ENCODE measurements at regions not wholly inside any gene's neighbourhood (a gene's known extent, or its start where the extent isn't known, plus 50 kb on each side); places are given as distances from the start of the nearest gene placed in this dataset.
A peak's percentile ranks its signal among the peaks of the same experiment; 100 is the strongest.

DNA sequence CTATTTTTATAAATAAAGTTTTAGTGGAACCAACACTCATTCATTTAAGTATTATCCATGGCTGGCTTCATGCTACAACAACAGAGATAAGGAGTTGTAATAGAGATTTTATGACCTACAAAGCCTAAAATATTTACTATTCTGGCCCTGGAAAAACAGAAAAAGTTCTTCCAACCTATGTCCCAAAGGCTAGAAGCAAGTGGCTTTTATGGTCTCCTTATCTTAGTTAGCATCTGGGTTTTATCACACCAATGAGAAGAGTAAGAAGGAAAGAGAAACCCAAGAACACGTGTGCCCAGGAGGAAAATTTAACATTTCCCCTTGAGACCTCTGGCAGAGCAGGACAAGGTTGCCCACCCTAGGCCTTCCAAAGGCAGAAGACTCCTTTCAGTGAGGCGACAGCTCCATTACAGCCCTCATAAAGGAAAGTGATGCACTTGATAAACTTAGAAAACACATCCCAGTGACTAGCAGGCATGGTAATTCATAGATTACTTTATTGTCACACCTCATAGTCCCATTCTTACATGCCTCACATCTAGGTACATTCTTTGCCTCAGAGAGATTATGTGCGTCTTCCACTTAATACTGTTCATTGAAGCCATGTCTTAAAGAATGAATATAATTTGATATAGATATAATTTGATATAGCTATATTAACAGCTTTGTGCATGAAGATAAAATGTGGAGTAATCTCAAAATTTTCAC lies 113.2 kb upstream of the ACP3 start:
- no TSS peak for BruUV-seq (replicated peaks)
- CTCF ChIA-PET, result no interaction called here

DNA sequence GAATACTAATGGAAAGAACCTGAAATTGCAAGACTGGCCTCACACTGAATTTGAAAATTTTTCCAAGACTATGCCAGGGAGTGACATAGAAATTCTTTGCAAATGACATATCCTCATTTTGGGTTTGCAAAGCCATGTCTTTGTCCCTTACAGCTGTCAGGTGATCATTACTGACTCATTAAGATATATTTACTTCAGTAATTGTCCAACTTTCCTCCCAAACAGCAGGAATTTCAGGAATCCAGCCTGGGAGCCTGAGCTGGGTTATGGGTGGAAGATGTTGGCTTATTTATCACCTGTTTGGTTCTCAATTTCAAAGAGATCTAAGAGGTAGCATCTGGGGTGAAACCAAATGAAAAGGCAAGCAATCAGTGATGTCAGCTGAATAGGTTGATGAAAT lies 111.6 kb upstream of the ACP3 start:
- no peak for TF ChIP-seq EZH2phosphoT487 (IDR thresholded peaks at IDR 0.05; ENCODE audit: borderline replicate concordance, low read length)
- TF ChIP-seq EZH2 (IDR thresholded peaks at IDR 0.05; ENCODE audit: low read length, unreplicated experiment), result no peak
- TF ChIP-seq, protein P1, sequence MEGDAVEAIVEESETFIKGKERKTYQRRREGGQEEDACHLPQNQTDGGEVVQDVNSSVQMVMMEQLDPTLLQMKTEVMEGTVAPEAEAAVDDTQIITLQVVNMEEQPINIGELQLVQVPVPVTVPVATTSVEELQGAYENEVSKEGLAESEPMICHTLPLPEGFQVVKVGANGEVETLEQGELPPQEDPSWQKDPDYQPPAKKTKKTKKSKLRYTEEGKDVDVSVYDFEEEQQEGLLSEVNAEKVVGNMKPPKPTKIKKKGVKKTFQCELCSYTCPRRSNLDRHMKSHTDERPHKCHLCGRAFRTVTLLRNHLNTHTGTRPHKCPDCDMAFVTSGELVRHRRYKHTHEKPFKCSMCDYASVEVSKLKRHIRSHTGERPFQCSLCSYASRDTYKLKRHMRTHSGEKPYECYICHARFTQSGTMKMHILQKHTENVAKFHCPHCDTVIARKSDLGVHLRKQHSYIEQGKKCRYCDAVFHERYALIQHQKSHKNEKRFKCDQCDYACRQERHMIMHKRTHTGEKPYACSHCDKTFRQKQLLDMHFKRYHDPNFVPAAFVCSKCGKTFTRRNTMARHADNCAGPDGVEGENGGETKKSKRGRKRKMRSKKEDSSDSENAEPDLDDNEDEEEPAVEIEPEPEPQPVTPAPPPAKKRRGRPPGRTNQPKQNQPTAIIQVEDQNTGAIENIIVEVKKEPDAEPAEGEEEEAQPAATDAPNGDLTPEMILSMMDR (conservative IDR thresholded peaks at IDR 0.05; ENCODE audit: low read depth, low read length), result no peak
- intact Hi-C loops (cut with micrococcal nuclease), result loop anchor here (1.0 kb wide), 2 partner anchors 25 to 40 kb away; no protein-coding TSS in a partner anchor

More for the DNA sequence above, 113.2 kb upstream of the ACP3 start:
- POLR2A ChIA-PET (ENCODE audit: unreplicated experiment), result no interaction called here
- H3K9me3 ChIP-seq (ENCODE audit: low read length), result no peaks in the 10 kb centered on the region
- no peaks in the 10 kb centered on the region for H3K36me3 ChIP-seq (ENCODE audit: low read depth, low read length)
- DNase-seq (no peak), ATAC-seq (no peak)
- H3K27ac ChIP-seq (ENCODE audit: low read length), result no peak overlapping the region
- no peak overlapping the region for H2AFZ ChIP-seq (ENCODE audit: low read length)
- H3K79me2 ChIP-seq (ENCODE audit: low read length), result no peaks in the 10 kb centered on the region
- intact Hi-C loops (cut with micrococcal nuclease), result no loop called here
- H4K20me1 ChIP-seq (ENCODE audit: low read length), result no peaks in the 10 kb centered on the region
- no peak overlapping the region for H3K4me3 ChIP-seq (ENCODE audit: low read length)
- H3K4me2 ChIP-seq (ENCODE audit: low read length), result no peak overlapping the region
- no peaks in the 10 kb centered on the region for H3F3A ChIP-seq (ENCODE audit: low read length, unreplicated experiment)
- no peak overlapping the region for H3K9ac ChIP-seq (ENCODE audit: low read length)
- H3K27me3 ChIP-seq (ENCODE audit: low read length), result no peaks in the 10 kb centered on the region
- no peak for TF ChIP-seq EZH2 (IDR thresholded peaks at IDR 0.05; ENCODE audit: low read length, unreplicated experiment)
- TF ChIP-seq, protein P1 (conservative IDR thresholded peaks at IDR 0.05; ENCODE audit: low read depth, low read length), result no peak
- no peak for TF ChIP-seq EZH2phosphoT487 (IDR thresholded peaks at IDR 0.05; ENCODE audit: borderline replicate concordance, low read length)
- H3K4me1 ChIP-seq (ENCODE audit: insufficient read depth, low read length), result peaks cover 15% of the 10 kb centered on the region
- H3K9me2 ChIP-seq (replicated peaks; ENCODE audit: low read length), result no peaks in the 10 kb centered on the region

DNA sequence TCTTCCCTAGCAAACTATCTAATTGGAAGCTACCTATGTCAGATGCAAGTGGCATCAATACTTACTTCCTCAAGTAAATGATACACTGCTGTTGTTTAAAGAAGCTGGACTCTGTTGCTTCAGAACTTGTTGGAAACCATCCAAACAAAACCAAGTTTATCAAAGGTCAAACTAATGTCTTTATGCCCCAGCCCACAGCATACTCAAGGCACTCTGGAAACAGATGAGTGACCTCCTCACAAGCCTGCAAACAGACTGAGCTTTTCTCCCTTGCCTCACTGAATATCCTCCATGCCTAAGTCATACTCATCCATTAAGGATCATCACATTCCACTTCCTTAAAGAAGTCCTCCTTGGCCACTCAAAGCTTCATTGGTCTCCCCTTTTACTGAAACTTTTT lies 107.4 kb upstream of the ACP3 start:
- ChIA-PET CTCF (interaction anchor here (0.6 to 1.6 kb wide), 3 partner anchors 16 to 549 kb away, joined by 3 to 5 read pairs (median 3); no protein-coding TSS in a partner anchor), POLR2A (ENCODE audit: unreplicated experiment) (no interaction called here)
- Histone ChIP-seq H3K4me3 (ENCODE audit: low read length) (no peak overlapping the region), H3K27ac (ENCODE audit: low read length) (no peak overlapping the region), H3K36me3 (ENCODE audit: low read depth, low read length) (no peaks in the 10 kb centered on the region), H3K4me1 (ENCODE audit: insufficient read depth, low read length) (peaks cover 15% of the 10 kb centered on the region), H3K9me3 (ENCODE audit: low read length) (no peaks in the 10 kb centered on the region), H4K20me1 (ENCODE audit: low read length) (no peaks in the 10 kb centered on the region), H3K4me2 (ENCODE audit: low read length) (no peak overlapping the region), H3K79me2 (ENCODE audit: low read length) (no peaks in the 10 kb centered on the region), H2AFZ (ENCODE audit: low read length) (no peak overlapping the region), H3K9ac (ENCODE audit: low read length) (no peak overlapping the region), H3F3A (ENCODE audit: low read length, unreplicated experiment) (no peaks in the 10 kb centered on the region), H3K9me2 (replicated peaks; ENCODE audit: low read length) (no peaks in the 10 kb centered on the region), H3K27me3 (ENCODE audit: low read length) (no peaks in the 10 kb centered on the region)
- TF ChIP-seq, protein P1 (conservative IDR thresholded peaks at IDR 0.05; ENCODE audit: low read depth, low read length), result no peak
- TF ChIP-seq EZH2phosphoT487 (IDR thresholded peaks at IDR 0.05; ENCODE audit: borderline replicate concordance, low read length) (no peak), EZH2 (IDR thresholded peaks at IDR 0.05; ENCODE audit: low read length, unreplicated experiment) (no peak)
- no TSS peak for BruUV-seq (replicated peaks)
- DNase-seq (no peak), ATAC-seq (no peak)
- intact Hi-C loops (cut with micrococcal nuclease), result loop anchor here (1.0 kb wide), 2 partner anchors 30 to 172 kb away; no protein-coding TSS in a partner anchor

More for the DNA sequence above, 111.6 kb upstream of the ACP3 start:
- ATAC-seq, result peak; percentile 15; the same call in 1 of the 2 replicates
- BruUV-seq (replicated peaks), result no TSS peak
- no peaks in the 10 kb centered on the region for H4K20me1 ChIP-seq (ENCODE audit: low read length)
- H3K9me3 ChIP-seq (ENCODE audit: low read length), result no peaks in the 10 kb centered on the region
- H3K4me2 ChIP-seq (ENCODE audit: low read length), result peak overlapping the region; percentile 31
- H3K9me2 ChIP-seq (replicated peaks; ENCODE audit: low read length), result no peaks in the 10 kb centered on the region
- no peaks in the 10 kb centered on the region for H3K27me3 ChIP-seq (ENCODE audit: low read length)
- no peak overlapping the region for H3K4me3 ChIP-seq (ENCODE audit: low read length)
- no peak overlapping the region for H3K27ac ChIP-seq (ENCODE audit: low read length)
- H3K4me1 ChIP-seq (ENCODE audit: insufficient read depth, low read length), result peaks cover 15% of the 10 kb centered on the region
- H3K79me2 ChIP-seq (ENCODE audit: low read length), result no peaks in the 10 kb centered on the region
- H3K9ac ChIP-seq (ENCODE audit: low read length), result no peak overlapping the region
- peak; percentile 49 for DNase-seq
- H2AFZ ChIP-seq (ENCODE audit: low read length), result no peak overlapping the region
- H3F3A ChIP-seq (ENCODE audit: low read length, unreplicated experiment), result no peaks in the 10 kb centered on the region
- ChIA-PET POLR2A (ENCODE audit: unreplicated experiment) (no interaction called here), CTCF (interaction anchor here (1.1 kb wide), 1 partner anchor 137 kb away, joined by 5 read pairs; no protein-coding TSS in a partner anchor)
- H3K36me3 ChIP-seq (ENCODE audit: low read depth, low read length), result no peaks in the 10 kb centered on the region

All from PC-3 (cell line).